ENCODE measurements at regions not wholly inside any gene's neighbourhood (a gene's known extent, or its start where the extent isn't known, plus 50 kb on each side); places are given as distances from the start of the nearest gene placed in this dataset.

DNA sequence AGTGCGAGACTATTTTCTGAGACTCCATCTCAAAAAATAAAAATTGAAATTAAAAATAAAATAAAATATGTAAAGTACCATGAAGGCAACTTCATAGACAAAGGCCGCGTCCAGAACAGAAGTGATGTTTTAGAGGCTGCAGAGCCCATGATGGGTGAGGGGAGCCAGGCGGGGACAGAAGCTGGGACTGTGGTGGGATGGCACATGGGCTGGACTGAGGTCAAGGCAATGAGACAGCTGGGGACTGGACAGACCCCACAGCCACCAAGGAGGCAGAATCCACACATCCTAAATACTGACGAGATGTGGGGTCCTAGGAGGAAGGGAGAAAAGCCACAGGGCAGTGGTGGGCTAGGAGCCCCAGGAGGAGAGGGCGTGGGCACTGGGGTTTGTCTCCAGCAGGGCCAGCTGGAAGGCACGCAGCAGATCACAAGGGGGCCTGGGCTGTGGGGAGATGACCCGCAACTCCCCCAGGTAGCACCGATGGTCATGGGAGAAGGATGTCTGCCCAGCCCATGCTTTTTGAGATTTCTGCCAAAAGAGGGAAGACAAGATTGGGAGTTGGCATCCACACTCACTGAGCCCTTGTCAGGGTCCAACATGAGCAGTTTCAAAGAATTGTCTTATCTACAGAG, 74.3 kb downstream of the KCNF1 start:
- no peak for DNase-seq

DNA sequence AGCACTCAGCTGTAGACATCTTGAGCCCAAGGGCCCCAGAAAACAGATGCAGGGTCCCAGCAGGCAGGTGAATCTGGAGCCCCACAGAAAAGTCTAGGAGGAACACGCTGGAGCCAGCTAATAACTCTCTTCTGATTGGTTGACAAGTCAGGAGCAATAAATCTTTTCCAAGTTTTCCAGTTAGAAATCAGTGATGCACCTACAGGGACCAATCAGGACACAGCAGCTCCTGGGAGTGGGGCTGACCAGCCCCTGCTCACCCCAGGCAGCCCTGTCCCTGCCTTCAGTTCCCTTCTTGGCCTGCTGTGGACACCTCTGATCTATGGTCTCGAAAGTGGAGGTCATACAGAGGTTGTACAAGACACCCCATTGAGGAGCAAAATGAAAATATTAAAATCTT, 75.7 kb downstream of the KCNF1 start:
- DNase-seq, result no peak

DNA sequence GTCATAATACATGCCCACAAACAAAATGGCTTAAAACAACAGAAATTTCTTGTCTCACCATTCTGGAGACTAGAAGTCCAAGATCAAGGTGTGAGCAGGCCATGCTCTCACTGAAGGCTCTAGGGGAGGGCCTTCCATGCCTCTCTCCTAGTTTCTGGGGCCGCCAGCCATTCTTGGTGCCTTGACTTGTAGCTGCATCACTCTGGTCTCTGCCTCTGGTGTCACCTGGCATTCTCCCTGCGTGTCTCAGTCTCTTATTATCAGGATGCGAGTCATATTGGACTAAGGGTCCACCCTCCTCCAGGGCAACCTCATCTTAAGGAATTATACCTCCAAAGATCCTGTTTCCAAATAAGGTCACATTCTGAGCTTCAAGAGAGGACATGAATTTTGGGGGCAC, 76.1 kb downstream of the KCNF1 start:
- DNase-seq, result no peak

DNA sequence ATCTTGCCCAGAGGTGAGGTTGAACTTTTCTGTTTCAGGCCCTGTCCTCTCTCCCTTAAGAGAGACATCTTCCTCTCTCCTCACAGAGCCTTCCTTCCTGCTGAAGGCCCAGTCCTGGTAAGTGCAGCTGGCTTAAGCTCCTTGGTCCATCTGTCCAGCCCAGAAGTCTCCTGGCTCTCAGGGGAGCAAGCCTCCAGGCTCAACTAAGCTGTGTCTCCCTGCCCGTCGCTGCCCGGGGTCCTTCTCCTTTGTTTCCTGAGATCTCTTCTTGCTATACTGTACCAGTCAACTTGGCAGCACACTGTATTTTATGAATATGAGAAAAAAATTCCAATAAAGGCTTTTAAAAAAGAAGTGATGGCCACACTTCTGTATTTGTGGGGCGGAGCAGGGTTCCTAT, 77.4 kb downstream of the KCNF1 start:
- DNase-seq, result no peak

DNA sequence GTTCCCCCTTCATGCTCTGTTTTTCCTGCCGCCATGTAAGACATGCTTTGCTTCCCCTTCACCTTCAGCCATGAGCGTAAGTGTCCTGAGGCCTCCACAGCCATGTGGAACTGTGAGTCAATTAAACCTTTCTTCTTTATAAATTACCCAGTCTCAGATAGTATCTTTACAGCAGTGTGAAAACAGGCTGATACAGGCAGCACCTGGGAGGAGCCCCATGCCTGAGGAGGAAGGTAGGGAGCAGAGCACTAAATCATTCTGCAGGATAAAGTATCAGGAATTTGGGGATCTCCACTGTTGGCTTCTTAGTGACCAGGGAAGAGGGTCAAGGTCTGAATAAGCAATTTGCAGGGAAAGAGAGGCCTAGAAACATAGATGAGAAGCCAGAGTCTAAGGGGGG, 78.0 kb downstream of the KCNF1 start:
- DNase-seq, result no peak

DNA sequence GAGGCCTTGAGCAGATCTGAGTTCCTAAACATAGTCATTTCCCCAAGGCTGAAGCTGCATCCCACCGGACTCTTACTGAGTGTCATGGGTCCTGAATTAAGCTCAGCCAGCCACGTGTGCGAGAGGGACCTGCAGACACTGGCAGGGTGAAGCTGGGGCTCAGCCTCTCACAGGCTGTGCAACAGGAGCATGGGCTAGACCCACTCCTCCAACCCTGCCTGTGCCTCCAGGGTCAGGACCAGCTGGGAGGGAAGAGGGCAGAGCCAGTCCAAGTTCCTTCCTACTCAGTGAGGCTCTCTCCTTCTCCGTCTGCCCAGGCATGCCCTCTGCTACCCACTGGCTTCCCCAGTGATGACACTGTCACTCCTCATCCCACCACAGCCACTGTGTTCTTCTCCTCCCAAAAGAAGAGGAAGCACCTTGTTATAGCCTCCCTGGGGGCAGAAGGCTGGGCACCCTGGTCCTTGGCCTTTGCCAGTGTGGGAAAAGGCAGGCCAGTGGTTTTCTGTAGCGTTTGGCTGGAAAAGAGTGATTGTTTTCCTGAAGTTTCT, 78.9 kb downstream of the KCNF1 start:
- no peak for DNase-seq

DNA sequence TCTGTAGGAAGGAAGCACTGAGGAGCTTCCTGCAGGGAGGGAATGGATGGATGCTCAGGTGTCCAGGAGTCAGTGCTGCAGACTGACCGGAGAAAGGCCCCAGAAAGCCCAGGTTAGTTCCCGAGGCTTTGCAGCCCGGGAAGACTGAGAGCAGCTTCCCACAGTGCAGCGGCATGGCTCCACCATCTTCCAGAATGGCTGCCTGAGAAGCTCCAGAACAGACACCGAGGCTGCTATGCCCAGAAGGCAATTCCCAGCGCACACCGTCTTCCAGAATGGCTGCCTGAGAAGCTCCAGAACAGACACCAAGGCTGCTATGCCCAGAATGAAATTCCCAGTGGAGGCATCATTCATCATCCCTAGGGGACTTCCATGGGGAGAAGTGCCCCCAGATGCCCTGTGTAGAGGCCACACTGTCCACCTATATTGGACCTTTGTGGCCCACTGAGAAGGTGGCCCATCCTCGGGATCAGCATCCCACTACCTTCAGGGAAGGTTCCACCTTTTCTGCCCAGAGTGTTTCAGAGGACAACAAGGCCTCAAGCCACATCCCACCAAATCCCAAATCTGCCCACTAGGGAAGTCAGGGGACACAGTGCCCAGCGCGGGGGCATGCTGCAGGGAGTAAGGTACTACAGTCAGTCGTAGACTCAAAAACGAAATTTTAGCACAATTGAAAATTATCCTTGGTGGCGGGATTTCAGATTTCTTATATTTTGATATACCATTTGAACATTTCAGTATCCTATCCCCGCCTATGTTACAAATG, 80.5 kb downstream of the KCNF1 start:
- no peak for DNase-seq

DNA sequence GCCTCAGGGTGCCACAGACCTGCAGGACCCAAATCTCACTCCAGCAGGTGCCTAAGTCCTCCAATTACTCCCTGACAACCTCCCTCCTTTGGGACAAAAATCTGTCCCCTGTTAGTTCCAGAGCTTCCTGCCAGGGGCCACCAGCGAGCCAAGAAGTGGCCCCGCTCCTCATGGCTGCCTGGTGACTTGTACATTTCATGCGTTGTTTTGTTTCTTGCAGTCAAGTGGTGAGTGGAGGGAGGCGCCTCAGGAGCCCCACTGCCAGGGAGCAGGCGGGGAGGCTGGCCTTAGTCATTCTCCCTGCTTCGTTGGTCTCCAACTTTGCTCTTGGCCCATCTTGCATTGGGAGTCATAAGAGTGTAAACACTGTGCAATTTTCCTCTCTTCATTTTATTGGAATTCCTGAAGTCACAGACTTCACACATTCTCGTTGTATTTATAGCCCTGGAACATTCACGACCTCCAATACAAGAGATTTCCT, 81.3 kb downstream of the KCNF1 start:
- no peak for DNase-seq

DNA sequence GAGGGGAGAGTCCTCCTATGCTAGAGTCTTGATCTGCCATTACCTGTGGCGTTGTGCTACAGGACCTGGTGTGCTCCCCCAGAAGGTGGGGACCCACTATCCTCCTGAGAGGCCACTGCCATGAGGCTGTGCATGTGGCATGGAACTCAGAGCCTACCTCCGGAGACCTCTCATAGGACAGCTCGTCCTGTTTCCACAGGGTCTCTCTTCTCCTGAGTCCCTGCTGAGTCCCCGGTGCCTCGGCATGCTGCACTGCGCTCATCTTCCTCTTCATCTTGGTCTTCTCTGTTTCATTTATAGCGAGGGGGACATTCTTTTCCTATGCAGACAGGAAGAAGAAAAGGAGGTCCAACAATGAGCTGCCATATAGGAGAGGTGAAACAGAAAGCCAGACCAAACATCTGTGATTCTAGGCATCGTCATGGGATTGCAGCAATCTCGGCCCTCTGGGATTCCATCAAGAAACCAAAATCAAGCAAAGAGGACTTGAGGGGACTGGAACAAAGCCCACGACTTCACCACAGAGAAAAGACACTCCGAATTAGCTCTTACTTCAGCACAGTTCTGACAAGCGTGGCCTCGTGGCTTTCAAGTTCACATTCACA, 83.7 kb downstream of the KCNF1 start:
- DNase-seq, result no peak

DNA sequence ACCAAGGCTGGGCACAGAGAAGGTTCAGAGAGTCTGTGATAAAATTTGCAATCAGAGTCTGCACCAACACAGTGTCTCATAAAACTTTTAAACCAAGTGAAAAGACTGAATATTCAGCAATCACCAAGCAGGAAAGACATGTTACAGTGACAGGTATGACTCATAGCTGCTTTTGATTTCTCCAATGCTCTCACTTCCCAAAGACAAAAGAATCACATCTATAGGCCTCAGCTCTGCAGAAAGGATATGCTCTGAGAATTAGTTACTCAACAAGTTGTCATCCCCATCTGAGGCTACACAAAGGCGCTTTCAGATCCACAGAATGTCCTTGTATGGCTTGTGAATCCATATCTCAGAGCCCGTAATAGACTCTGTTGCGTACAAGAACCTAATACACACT, 92.5 kb downstream of the KCNF1 start:
- DNase-seq, result no peak

DNA sequence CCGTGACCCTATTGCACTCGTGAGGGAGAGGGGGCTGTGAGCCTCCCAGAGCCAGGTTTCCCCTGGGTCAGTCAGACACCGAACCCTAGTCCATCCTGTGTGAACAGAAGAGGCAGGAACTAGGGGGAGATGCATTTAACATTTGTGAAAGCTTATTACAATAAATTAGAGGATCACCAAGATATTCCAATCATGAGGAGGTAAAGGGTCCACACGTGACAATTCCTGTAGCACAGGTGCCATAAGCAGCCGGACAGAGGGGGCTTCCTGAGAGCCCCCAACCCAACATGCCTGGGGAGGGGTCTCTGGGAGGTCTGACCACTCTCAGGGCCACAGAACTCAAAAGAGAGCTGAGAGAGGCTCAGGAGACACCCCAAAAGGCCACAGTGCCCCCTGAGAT, 93.3 kb downstream of the KCNF1 start:
- no peak for DNase-seq

DNA sequence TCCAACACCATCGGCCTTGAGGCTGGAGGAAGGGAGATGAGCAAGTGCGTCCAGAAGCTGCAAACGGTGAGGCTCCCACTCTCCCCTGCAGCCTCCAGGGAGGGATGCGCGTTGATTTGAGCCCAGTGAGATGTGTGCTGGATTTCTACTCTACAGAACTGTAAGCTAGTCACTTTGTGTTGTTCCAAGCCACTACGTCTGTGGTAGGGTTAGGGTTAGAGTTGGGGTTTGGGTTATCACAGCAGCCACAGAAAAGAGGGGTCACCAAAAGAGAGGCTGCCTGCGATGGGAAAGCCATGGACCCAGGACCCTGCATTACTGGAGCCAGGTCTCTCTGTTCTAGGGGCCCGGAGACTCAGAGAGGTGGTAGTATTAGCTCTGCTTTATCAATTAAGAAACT, 94.5 kb downstream of the KCNF1 start:
- no peak for DNase-seq

DNA sequence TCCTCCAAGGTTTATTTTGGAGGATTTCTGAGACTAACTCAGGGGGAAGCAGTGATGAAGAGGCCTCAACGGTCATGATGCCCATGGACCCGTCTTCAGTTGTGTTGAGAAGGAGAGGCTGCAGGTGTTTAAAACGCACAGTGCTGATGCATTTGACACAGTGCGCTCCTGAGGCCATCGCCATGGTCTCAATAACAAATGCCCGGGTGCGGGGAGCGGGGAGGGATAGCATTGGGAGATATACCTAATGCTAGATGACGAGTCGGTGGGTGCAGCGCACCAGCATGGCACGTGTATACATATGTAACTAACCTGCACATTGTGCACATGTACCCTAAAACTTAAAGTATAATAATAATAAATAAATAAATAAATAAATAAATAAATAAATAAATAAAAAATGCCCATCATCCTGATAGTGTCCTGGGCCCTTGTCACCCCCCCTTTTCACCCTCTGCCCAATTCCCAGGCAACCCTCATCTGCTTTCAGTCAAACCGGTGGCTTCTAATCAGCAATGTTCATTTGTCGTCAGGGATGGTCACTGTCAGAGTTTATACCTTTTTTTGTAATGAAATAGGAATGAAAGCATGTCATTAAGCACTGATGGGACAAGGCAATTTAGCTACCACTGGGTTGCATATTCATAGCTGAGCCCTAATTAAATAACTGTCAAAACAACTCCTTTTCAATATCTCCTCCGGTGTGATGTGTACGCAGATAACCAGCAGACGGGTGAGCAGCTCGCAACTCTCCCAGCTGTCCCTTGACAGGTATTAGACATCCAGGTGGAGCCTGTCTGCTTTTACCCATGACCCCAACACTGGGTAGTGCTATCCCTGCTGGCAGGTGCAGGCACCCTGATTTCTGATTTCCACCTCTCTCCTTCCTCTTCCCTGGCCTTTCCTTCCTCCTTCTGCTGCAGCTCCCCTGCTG, 95.9 kb downstream of the KCNF1 start:
- DNase-seq, result no peak

DNA sequence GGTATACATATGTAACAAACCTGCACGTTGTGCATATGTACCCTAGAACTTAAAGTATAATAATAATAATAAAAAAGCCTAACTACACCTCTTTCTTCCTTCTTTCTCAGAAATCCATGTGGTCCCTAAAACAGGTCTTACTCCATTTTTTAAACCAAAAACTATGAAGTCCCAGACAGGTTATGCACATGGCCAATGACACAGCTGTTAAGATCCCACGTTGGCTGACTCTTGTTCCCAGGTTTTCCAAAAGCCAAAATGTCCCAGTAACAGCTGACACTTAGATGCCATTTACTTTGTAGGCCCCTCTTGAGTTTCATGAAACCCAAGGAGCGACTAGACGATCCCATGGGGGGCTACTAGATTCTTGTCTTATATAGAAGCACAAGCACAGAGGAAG, 97.0 kb downstream of the KCNF1 start:
- no peak for DNase-seq

DNA sequence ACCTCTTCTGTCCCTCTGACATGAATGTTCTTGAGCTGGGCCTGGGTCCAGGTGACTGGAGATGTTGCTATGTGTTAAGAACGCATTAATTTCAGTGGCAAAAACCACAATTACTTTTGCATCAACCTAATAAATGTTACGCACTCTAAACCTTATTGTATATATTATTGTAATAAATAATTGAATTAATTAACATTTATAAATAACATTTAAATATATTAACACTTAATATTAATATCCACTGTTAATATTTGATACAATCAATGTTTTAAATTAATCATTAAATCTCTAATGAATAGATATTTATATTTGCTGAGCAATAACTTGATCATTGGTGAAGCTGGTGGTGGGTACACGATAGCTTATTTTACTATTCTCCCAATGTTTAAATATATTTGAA, 97.4 kb downstream of the KCNF1 start:
- DNase-seq, result no peak

DNA sequence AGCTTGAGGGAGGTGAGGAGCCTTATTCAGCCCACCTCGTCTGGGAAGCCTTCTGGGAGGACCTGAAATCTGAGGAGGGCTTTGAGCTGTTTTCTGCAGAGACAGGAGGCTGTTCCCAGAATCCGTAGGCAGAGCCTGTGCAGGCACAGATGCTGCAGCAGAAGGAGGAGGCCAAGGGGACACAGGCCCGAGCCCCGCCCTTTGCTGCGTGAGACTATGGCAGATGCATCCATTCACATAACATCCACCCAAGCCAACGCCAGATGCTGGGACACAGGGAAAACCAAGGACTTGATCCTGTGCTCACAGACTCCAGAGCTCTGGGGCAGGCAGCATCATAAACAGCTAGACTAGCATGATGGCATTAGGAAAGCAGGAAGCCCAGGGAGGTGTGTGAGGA, 98.2 kb downstream of the KCNF1 start:
- no peak for DNase-seq

DNA sequence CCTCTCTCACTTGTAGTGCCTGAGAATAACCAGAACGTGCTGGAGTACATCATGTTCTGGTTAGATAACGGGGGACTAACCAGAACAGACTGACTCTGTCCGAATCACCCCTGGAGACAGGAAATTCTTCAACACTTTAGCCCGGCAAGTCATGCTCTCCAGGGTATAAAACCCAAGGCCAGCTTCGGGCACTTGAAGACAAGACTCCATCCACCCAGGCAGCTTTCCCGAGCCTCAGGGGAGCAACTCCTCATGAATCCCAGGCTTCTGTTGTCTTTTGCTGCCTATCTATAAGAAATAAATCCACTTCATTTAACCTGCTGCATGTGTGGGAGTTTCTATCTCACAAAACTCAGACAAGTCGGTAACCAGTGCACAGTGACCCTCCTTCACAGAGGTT, 99.6 kb downstream of the KCNF1 start:
- no peak for DNase-seq

DNA sequence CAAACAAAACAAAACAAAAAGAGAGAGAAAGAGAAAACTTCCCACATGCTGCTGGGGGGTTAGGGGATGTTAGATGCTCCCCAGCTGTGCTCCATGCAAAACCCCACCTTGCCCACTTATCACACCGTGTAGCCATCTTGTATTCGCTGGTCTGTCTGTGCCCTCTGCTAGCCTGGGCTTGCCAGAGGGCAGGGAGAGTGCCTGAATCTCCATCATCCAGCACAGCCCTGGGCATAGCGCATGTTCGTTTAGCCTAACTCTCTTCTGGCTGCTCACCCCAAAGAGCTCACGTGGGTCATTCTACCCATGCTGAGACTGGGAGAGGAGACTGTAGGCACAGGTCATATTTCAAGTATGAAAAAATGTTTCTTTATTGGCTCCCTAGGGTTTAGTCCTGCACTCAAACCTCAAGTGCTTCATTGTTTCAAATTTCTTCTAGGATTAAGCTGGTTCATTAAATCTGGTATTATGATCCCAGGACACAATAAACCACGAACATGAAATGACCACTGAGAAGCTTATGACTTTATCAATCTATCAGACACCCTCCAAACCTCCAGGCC, 100.5 kb downstream of the KCNF1 start:
- DNase-seq, result no peak

DNA sequence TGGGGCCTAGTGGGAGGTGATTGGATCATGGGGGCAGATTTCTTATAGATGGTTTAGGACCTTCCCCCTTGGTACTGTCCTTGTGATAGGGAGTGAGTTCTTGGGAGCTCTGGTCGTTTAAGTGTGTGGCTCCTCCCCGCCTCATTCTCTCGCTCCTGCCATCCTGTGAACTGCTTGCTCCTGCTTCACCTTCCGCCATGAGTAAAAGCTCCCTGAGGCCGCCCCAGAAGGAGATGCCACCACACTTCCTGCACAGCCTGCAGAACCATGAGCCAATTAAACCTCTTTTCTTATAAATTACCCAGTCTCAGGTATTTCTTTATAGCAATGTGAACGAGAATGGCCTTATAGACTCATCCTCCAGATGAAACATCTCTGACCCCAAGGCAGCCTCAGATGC, 101.5 kb downstream of the KCNF1 start:
- DNase-seq, result no peak

DNA sequence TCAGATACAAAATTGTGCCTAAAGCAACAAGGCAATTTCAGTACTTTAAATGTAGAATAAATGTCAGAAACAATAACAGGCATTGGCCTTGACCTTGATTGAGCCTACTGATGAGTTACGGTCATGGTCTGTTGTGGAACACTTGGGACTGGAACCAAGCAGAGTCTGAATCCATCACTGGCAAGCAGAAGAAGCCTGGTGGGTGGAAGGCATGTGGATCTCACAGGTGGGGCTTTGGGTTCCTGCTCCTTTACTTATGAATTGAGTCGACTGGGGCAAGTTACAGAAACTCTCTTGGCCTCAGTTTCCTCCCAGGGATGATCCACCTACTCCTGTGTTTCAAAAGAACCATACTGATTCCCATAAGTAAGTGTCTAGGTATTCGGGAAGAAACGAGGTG, 102.3 kb downstream of the KCNF1 start:
- no peak for DNase-seq

DNA sequence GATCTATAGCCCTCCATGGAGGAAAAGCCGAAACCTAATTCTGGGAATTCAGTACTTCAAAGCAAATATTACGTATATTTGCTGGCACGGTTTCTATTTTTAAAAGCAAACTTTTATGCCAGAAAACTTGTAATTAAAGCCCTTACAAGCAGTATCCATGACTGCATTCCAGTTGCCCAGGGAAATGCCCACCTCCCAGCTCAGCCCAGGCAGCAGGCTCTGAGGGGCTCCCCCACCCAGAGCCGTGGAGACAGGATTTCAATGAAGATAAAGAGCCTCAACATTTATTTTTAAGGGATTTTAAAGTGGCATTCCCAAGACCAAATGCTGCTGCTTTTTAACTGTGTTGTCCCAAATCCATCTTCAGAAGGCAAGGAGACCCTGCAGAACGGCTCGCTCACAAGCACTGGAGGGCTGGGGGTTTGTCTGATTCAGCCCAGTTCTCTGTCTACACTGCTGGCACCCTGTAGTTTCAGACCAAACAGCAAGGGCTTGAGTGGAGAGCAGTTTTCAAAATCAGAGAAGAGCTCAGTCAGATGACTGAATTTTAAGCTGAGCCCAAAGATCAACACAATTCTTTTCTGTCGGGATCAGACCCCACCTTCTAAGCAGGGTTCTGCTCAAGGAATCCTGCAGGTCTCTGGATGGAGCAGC, 105.1 kb downstream of the KCNF1 start:
- DNase-seq, result no peak

DNA sequence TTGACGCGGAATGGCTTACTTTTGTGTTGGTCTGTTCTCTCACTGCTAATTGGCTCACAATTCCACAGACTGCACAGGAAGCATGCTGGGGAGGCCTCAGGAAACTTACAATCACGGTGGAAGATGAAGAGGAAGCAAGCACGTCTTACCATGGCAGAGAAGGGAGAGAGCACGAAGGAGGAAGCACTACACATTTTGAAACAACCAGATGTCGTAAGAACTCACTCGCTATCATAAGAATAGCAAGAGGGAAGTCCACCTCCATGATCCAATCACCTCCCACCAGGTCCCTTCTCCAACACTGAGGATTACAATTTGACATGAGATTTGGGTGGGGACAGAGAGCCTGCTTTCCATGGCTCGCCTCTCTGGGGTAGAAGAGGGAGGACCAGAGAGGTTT, 106.2 kb downstream of the KCNF1 start:
- no peak for DNase-seq
